Activated CD4-positive, alpha-beta T cell treated with anti-CD3 and anti-CD28 coated beads, Interleukin-2, amount 10 ng/mL, durations not matched to agents 24 days and 14 days (primary cell): ENCODE measurements at regions not wholly inside any gene's neighbourhood (a gene's known extent, or its start where the extent isn't known, plus 50 kb on each side); places are given as distances from the start of the nearest gene placed in this dataset.

ENCODE experiments used
- DNase-seq: peaks from one replicate; pipeline ENCODE4 v3.0.0; 2022
- H3K27ac Mint-ChIP-seq: one replicate; pipeline ENCODE4 v1.8.0; 2022; ENCODE audit warnings: mild to moderate bottlenecking, mixed read lengths
- H3K27me3 Mint-ChIP-seq: one replicate; pipeline ENCODE4 v1.8.0; 2022; ENCODE audit warnings: mixed read lengths
- H3K36me3 Mint-ChIP-seq: one replicate; pipeline ENCODE4 v1.8.0; 2022; ENCODE audit warnings: low read depth, mild to moderate bottlenecking, mixed read lengths
- H3K4me1 Mint-ChIP-seq: one replicate; pipeline ENCODE4 v1.8.0; 2021; ENCODE audit warnings: mixed read lengths
- H3K4me3 Mint-ChIP-seq: one replicate; pipeline ENCODE4 v1.8.0; 2022; ENCODE audit warnings: mild to moderate bottlenecking, moderate library complexity, mixed read lengths
- H3K9me3 Mint-ChIP-seq: one replicate; pipeline ENCODE4 v1.8.0; 2021; ENCODE audit warnings: mixed read lengths
- intact Hi-C: fragments of 100-400 bp; cut with micrococcal nuclease; formaldehyde crosslinking; loops from one replicate; pipeline ENCODE4 v1.15.1; 2023

DNA sequence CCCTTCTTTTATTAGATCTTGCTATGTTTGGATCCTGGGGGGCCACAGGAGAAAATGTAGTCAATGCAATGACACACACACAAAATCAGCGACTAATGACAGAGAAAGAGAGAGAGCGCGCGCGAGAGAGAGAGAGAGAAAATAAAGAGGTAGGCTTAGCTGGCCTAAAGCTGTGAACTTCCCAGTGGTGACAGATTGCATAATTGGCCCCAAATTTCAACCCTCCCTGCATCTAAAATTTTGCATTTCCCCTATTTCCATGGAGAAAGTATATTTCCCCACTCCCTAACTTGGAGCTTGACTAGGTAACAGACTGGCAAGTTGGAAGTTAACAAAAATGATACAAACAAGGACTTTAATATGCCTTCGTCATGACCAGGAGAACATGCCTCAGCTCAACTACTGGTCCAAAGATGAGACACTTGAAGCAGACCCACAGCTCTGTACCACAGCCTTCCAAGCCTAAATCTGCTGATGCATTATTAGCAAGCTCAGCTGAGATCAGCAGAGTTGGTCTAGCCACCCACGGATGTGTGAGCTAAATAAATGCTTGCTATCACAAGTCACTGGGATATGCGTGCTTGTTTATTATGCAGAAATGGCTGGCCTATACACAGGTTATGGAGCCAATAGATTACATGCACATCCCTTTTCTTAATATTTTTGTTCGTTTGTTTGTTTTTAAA is 118.1 kb upstream of the PRDM1 start:
- intact Hi-C loops, result no loop called here
- Mint-ChIP-seq H3K4me1 (peaks cover 7% of the 10 kb centered on the region), H3K9me3 (peaks cover 28% of the 10 kb centered on the region), H3K27ac (no peak overlapping the region), H3K36me3 (peaks cover 17% of the 10 kb centered on the region), H3K27me3 (peaks cover 4% of the 10 kb centered on the region), H3K4me3 (no peak overlapping the region)
- DNase-seq, result peak; percentile 48

DNA sequence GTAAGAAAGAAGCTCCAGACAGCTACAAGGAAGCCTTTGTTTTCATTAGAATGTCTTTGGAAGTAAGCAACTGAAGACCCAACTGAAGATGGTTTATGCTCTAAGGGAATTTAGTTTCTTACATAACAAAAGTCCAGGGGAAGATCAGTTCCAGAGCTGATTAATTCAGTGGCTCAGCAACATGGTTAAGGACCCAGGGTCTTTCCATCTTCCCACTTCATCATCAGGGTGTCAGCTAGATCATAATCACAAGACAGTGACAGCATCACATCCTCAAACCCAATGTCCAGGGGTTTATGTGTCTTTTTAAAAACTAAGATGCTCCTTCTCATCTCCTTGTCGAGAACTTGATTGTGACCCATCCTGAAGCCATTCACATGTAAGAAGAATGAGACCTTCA is 119.7 kb upstream of the PRDM1 start:
- Mint-ChIP-seq H3K27ac (no peak overlapping the region), H3K27me3 (peaks cover 6% of the 10 kb centered on the region), H3K9me3 (peaks cover 13% of the 10 kb centered on the region), H3K36me3 (peaks cover 9% of the 10 kb centered on the region), H3K4me3 (no peak overlapping the region), H3K4me1 (peaks cover 7% of the 10 kb centered on the region)
- DNase-seq, result peak; percentile 47
- intact Hi-C loops, result no loop called here

DNA sequence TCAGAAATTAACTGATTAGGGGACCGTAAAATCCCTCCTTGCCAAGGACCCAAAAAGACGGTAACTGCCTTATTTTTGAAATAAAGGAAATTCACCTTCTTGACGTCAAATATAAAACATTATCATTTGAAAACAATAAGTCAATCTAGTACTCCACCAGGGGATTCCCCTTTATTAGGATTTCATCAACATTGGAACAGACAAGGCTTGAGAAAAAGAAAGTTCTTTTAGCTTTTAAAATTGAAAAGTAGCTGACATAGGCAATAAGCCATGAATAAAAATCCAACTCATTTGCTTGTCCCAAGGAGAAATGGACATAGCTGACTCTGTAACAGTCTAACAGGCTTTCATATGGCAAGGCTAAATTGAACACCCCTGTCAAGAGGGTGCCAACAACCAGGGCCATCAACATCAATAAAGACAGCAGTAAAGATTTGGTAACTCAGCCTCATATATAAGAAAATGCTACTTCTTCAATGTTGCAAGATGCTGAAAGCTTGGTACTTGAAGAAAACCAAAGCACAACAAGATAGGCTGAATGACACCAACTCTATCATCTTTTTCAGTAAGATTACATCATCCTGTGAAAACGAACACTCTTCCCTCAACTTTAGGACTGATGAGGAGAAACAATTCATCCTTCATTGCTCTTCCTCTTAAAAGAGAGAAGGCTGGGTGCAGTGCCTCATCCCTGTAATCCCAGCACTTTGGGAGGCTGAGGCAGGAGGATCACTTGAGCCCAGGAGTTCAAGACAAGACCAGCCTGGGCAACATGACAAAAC is 121.0 kb upstream of the PRDM1 start:
- no peak overlapping the region for H3K4me3 Mint-ChIP-seq
- peaks cover 3% of the 10 kb centered on the region for H3K36me3 Mint-ChIP-seq
- peaks cover 7% of the 10 kb centered on the region for H3K4me1 Mint-ChIP-seq

DNA sequence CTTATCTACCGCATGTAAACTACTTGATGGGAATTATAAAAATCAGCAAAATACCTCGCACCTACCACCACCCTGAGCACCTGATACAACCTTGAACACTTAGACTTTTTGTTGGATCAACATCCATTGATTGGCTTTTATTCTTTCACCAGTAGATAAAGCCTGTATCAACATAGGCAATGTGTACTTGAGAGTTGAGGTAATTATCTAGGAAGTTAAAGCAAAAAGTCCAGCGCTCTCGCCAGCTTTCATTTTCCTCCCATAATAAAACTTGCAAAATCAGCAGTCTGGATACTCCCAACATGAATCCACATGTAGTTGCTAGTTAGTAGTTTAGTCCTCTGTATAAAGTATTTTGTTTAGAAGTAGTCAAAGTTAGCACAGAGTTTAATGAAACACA is 132.0 kb upstream of the PRDM1 start:
- DNase-seq, result peak; percentile 16
- H3K4me1 Mint-ChIP-seq, result peaks cover 5% of the 10 kb centered on the region
- peaks cover 2% of the 10 kb centered on the region for H3K27me3 Mint-ChIP-seq
- intact Hi-C loops, result no loop called here
- H3K27ac Mint-ChIP-seq, result no peak overlapping the region
- no peaks in the 10 kb centered on the region for H3K36me3 Mint-ChIP-seq
- peaks cover 5% of the 10 kb centered on the region for H3K9me3 Mint-ChIP-seq
- H3K4me3 Mint-ChIP-seq, result no peak overlapping the region

More for the DNA sequence above, 121.0 kb upstream of the PRDM1 start:
- H3K27me3 Mint-ChIP-seq, result peaks cover 6% of the 10 kb centered on the region
- DNase-seq, result no peak
- intact Hi-C loops, result no loop called here
- peaks cover 8% of the 10 kb centered on the region for H3K9me3 Mint-ChIP-seq
- H3K27ac Mint-ChIP-seq, result no peak overlapping the region

DNA sequence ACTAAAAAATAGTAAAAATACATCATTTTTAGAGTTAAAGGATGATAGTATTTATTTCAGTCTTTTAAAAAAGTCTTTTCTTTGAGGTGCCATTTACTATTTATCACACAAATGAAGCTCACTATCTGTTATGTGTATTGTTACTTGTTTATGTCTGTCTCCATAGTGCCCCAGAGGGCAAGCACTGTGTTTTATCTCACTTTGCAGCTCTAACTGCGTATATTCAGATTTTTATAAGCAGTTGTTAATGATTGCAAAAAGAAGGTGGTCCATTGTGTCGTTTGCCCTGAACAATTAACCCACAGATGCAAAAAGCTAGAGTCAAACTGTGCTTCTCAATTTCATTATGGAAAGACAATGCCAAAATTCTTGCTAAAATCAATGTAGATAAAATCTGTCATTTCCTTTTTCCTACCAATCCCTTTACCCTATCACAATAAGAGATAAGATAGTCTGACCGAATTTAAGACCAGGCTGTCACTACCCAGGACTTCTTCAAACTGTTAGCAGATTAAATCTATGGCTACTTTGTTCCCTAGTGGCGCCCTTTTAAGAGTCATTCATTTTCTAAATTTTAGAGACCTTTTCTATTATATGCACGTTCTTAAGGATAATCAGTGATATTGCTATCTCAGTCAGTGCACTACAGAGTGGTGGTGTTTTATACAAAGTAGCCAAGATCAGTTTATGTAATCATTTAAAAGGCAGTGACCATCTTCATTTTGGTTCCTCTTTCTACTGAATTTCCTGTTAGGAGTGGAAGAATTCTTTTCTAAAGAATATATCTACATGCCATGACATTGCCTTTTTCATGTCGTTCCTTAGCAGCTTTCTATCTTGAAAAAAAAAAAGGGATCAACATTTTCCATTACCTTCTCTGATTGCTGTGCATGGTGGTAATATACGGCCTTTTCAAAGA is 133.1 kb upstream of the PRDM1 start:
- Mint-ChIP-seq H3K36me3 (peaks cover 1% of the 10 kb centered on the region), H3K27ac (no peak overlapping the region), H3K27me3 (peaks cover 2% of the 10 kb centered on the region), H3K9me3 (peaks cover 4% of the 10 kb centered on the region), H3K4me1 (peaks cover 5% of the 10 kb centered on the region), H3K4me3 (no peak overlapping the region)
- DNase-seq, result peak; percentile 22
- intact Hi-C loops, result no loop called here

DNA sequence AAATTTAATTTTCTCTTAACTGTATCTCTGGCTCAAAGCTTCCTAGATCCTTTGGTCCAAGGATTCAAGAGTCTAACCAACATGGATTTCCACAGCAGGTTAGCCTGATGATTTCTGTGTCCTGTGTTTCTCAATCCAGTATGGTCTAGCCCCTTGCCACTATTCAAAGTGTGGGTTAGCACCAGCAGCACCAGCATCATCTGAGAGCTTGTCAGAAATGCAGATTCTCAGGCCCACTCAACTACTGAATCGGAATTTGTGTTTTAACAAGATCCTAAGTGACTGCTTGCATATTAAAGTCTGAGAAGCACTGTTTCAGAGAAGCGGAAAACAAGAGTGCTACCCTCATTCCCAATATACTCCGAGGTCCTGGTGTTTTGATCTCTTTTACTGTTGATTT is 133.8 kb upstream of the PRDM1 start:
- Mint-ChIP-seq H3K36me3 (peaks cover 1% of the 10 kb centered on the region), H3K27me3 (peaks cover 2% of the 10 kb centered on the region), H3K27ac (no peak overlapping the region), H3K9me3 (peaks cover 4% of the 10 kb centered on the region), H3K4me1 (peaks cover 5% of the 10 kb centered on the region), H3K4me3 (no peak overlapping the region)
- DNase-seq, result peak; percentile 18
- intact Hi-C loops, result no loop called here

DNA sequence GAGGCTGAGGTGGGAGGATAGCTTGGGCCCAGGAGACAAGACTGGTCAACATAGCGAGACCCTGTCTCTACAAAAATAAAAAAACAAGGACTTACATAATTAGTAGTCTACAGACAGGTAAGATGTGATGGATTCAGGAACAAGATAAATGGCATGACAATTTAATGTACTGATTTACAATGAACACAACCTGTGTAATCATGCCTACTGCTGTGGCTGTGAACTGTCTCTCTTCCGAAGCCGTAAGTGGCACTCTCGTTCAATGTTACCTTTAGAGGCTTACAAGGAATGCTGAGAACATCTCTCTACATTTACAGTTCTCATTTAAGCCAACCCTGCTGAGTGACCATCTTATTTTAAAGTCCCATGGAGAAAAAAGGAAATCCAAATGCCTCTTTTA is 134.8 kb upstream of the PRDM1 start:
- DNase-seq, result peak; percentile 41
- Mint-ChIP-seq H3K36me3 (peaks cover 1% of the 10 kb centered on the region), H3K4me1 (peaks cover 8% of the 10 kb centered on the region), H3K4me3 (no peak overlapping the region), H3K27ac (no peak overlapping the region), H3K9me3 (peaks cover 3% of the 10 kb centered on the region), H3K27me3 (peaks cover 2% of the 10 kb centered on the region)
- intact Hi-C loops, result no loop called here

DNA sequence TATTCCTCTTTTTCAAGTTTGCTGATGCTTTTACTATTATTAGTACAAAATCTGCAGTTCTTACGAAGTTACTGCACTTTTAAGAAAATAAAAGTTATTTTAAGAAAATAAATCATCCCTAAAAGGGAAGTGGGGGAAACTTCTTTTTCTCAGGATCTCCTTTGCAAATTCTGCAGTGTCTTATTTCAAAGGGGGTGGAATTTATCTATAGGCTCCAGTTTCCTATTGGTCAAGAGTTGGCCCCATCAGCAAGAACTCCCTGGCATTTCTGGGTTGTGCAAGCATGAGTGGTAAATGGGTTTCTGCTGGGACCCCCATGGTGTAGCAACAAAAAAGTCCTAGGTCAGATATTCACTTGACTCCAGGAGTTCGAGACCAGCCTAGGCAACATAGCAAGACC is 136.3 kb upstream of the PRDM1 start:
- peaks cover 1% of the 10 kb centered on the region for H3K36me3 Mint-ChIP-seq

DNA sequence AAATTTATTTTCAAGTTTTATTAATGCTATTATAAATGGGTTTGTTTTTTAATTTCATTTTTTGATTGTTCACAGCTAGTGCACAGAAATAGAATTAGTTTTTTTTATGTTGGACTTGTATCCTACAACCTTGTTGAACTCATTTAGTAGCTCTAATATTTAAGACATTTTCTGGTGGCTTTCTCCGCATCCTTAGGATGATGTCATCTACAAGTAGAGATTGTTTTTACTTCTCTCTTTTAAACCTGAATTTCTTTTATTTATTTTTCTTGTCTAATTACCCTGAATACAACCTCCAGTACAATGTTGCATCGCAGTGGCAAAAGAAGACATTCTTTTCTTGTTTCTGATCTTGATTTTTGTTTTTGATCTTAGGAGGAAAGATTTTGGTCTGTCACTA is 142.6 kb upstream of the PRDM1 start:
- Mint-ChIP-seq H3K4me3 (no peak overlapping the region), H3K27ac (no peak overlapping the region), H3K36me3 (peaks cover 2% of the 10 kb centered on the region), H3K9me3 (peaks cover 8% of the 10 kb centered on the region), H3K27me3 (peaks cover 5% of the 10 kb centered on the region), H3K4me1 (peaks cover 14% of the 10 kb centered on the region)
- DNase-seq, result no peak
- intact Hi-C loops, result no loop called here

More for the DNA sequence above, 136.3 kb upstream of the PRDM1 start:
- Mint-ChIP-seq H3K4me1 (peaks cover 4% of the 10 kb centered on the region), H3K9me3 (peaks cover 5% of the 10 kb centered on the region), H3K4me3 (no peak overlapping the region), H3K27me3 (peaks cover 2% of the 10 kb centered on the region), H3K27ac (no peak overlapping the region)
- peak; percentile 22 for DNase-seq
- intact Hi-C loops, result no loop called here

DNA sequence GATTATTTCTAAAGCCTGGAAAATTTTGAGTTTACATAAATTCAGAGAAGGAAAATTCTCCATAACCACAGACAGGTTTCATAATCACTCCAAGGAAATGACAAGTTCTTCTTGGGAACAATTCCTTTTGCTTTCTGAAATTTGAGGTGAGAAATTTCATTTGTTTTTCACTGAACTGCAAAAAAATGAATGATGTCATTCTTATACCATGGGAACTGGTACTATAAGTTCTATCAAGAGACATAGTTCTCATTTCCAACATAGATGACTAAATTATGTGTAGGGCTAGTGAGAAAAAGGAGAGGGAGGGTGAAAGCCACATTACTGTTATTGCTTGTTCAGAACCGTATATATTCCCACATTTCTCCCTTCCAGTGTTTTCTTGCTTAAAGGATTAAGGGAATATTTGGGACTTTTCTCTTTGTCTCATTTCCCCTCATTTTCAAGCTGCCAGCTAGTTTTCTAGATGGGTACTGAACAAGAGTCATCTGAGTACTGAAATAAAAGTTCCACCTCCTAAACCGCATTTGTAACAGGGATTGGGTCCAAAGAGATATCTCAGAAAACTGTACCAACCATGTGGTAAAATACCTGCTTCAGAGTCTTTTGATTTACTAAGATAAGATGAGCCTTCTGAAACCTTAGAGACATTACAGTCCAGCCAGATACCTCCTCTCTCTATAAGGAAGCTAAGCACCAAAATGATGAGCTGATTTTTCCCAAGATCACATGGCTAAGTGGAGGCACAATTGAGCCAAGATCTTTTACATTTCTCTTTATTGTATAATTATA is 144.3 kb upstream of the PRDM1 start:
- peaks cover 14% of the 10 kb centered on the region for H3K4me1 Mint-ChIP-seq
- H3K36me3 Mint-ChIP-seq, result peaks cover 2% of the 10 kb centered on the region
- DNase-seq, result no peak
- no peak overlapping the region for H3K4me3 Mint-ChIP-seq
- no peak overlapping the region for H3K27ac Mint-ChIP-seq
- intact Hi-C loops, result no loop called here
- peaks cover 15% of the 10 kb centered on the region for H3K9me3 Mint-ChIP-seq
- peaks cover 5% of the 10 kb centered on the region for H3K27me3 Mint-ChIP-seq

DNA sequence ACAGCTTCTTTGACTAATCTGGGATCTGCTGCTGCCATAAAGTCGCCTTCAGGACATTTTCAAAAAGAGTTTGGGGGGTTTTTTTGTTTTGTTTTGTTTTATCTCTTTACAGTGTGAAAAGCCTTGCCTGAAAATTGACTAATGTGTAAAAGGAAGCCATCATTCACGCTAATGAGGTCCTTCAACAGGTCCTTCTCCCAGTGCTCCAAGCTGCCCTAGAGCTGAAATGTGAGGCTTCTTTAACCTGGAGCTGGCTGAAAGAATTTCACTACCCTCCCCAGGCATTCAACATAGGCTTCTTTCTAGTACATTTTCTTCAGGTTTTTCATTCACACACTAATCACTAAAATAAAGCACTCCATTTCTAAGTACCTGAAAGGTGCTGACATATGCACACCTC is 145.1 kb upstream of the PRDM1 start:
- no peak for DNase-seq
- Mint-ChIP-seq H3K9me3 (peaks cover 10% of the 10 kb centered on the region), H3K27ac (no peak overlapping the region), H3K4me1 (peaks cover 10% of the 10 kb centered on the region), H3K36me3 (peaks cover 2% of the 10 kb centered on the region), H3K27me3 (peaks cover 5% of the 10 kb centered on the region), H3K4me3 (no peak overlapping the region)
- intact Hi-C loops, result no loop called here

DNA sequence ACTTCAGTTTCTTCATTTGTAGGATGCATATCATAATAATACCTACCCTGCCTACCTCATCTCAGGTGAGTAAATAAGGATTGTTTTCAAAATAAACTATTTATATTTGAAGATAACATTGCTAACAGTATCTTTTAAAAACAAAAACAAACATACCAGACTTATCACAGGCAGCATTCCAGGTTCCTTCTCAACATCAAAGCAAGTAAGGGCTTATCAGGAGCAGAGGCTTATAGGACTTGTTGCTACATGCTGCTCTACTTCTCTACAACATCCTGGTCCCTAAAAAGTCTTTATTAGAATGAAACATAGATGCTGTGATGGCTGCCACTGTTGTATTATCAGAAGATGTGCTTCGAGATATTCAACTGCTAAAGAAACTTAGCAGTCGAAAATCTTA is 149.2 kb upstream of the PRDM1 start:
- intact Hi-C loops, result no loop called here
- Mint-ChIP-seq H3K27ac (no peak overlapping the region), H3K36me3 (no peaks in the 10 kb centered on the region), H3K4me1 (peaks cover 3% of the 10 kb centered on the region), H3K9me3 (peaks cover 15% of the 10 kb centered on the region), H3K4me3 (no peak overlapping the region), H3K27me3 (no peaks in the 10 kb centered on the region)
- no peak for DNase-seq

DNA sequence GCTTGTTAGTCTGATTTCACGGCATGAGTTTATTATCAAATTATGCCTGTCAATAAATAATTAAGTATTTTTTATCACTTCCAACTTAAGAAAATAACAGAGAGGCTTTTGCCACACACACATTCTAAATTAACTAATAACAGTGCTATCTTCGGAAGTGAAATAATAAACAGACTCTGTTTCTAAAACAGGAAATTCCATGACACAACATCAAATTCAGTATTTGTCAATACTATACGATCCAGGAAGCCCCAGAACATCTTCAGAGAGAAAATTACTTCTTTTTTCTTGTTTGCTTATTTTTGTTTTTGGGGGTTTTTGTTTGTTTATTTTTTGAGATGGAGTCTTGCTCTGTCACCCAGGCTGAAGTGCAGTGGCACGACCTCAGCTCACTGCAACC is 150.7 kb upstream of the PRDM1 start:
- Mint-ChIP-seq H3K27me3 (no peaks in the 10 kb centered on the region), H3K4me1 (no peaks in the 10 kb centered on the region), H3K9me3 (peaks cover 15% of the 10 kb centered on the region), H3K4me3 (no peak overlapping the region), H3K27ac (no peak overlapping the region), H3K36me3 (no peaks in the 10 kb centered on the region)
- DNase-seq, result no peak
- intact Hi-C loops, result no loop called here
